H9 (cell line): ENCODE measurements at regions not wholly inside any gene's neighbourhood (a gene's known extent, or its start where the extent isn't known, plus 50 kb on each side); places are given as distances from the start of the nearest gene placed in this dataset.

ENCODE experiments used
- DNase-seq: peaks from one replicate; pipeline ENCODE4 v3.0.0-alpha.2; 2017
- H2AFZ ChIP-seq: one replicate; pipeline ENCODE4 v1.6.1; 2013; ENCODE audit warnings: mild to moderate bottlenecking, low read length, control low read depth, moderate library complexity
- H2AK5ac ChIP-seq: 2 replicates; pipeline ENCODE4 v1.6.1; 2013; ENCODE audit warnings: low read length, control low read depth, mixed read lengths; ENCODE audit not compliant: insufficient read length
- H2BK120ac ChIP-seq: one replicate; pipeline ENCODE4 v1.6.1; 2013; ENCODE audit warnings: low read depth, mild to moderate bottlenecking, low read length, control low read depth, inconsistent platforms; ENCODE audit not compliant: poor library complexity, severe bottlenecking
- H2BK12ac ChIP-seq: 2 replicates; pipeline ENCODE4 v1.6.1; 2013; ENCODE audit warnings: low read length, control low read depth, mixed read lengths, low read depth; ENCODE audit not compliant: insufficient read length
- H2BK15ac ChIP-seq: 2 replicates; pipeline ENCODE4 v1.6.1; 2013; ENCODE audit warnings: low read depth, low read length, control low read depth
- H2BK20ac ChIP-seq: one replicate; pipeline ENCODE4 v1.6.1; 2013; ENCODE audit warnings: low read depth, mild to moderate bottlenecking, low read length, control low read depth, inconsistent platforms; ENCODE audit not compliant: poor library complexity, severe bottlenecking
- H2BK5ac ChIP-seq: 2 replicates; pipeline ENCODE4 v1.6.1; 2013; ENCODE audit warnings: low read length, control low read depth, mixed read lengths; ENCODE audit not compliant: insufficient read length
- H3K14ac ChIP-seq: 2 replicates; pipeline ENCODE4 v1.6.1; 2013; ENCODE audit warnings: low read length, control low read depth; ENCODE audit not compliant: insufficient read depth
- H3K18ac ChIP-seq: 2 replicates; pipeline ENCODE4 v1.6.1; 2013; ENCODE audit warnings: low read depth, mild to moderate bottlenecking, mixed read lengths, low read length, control low read depth; ENCODE audit not compliant: insufficient read length
- H3K23ac ChIP-seq: 2 replicates; pipeline ENCODE4 v1.6.1; 2013; ENCODE audit warnings: low read length, control low read depth, mixed read lengths, low read depth; ENCODE audit not compliant: insufficient read length
- H3K23me2 ChIP-seq: 2 replicates; pipeline ENCODE4 v1.6.1; 2013; ENCODE audit warnings: low read depth, mild to moderate bottlenecking, mixed read lengths, low read length, control low read depth; ENCODE audit not compliant: insufficient read length, poor library complexity, severe bottlenecking
- H3K27ac ChIP-seq: 2 replicates; pipeline ENCODE4 v1.5.1; 2013; ENCODE audit warnings: low read length, control low read depth, mixed read lengths, low read depth; ENCODE audit not compliant: insufficient read length
- H3K27me3 ChIP-seq: 2 replicates; pipeline ENCODE4 v1.6.1; 2013; ENCODE audit warnings: low read length, control low read depth, inconsistent platforms; ENCODE audit not compliant: insufficient read depth
- H3K4ac ChIP-seq: 2 replicates; pipeline ENCODE4 v1.6.1; 2013; ENCODE audit warnings: low read depth, mild to moderate bottlenecking, control low read depth, inconsistent platforms, low read length, moderate library complexity
- H3K4me1 ChIP-seq: 2 replicates; pipeline ENCODE4 v1.6.1; 2013; ENCODE audit warnings: low read length, control low read depth, inconsistent platforms; ENCODE audit not compliant: insufficient read depth
- H3K4me2 ChIP-seq: 2 replicates; pipeline ENCODE4 v1.6.1; 2013; ENCODE audit warnings: low read length, control low read depth, mixed read lengths; ENCODE audit not compliant: insufficient read length, insufficient read depth
- H3K56ac ChIP-seq: 2 replicates; pipeline ENCODE4 v1.6.1; 2013; ENCODE audit warnings: low read depth, mild to moderate bottlenecking, mixed read lengths, low read length, control low read depth; ENCODE audit not compliant: insufficient read length
- H3K79me1 ChIP-seq: 2 replicates; pipeline ENCODE4 v1.6.1; 2013; ENCODE audit warnings: low read depth, mild to moderate bottlenecking, moderate library complexity, low read length, control low read depth, inconsistent platforms; ENCODE audit not compliant: insufficient read depth, poor library complexity, severe bottlenecking
- H3K79me2 ChIP-seq: 2 replicates; pipeline ENCODE4 v1.6.1; 2013; ENCODE audit warnings: low read length, control low read depth, inconsistent platforms; ENCODE audit not compliant: insufficient read depth
- H3K9ac ChIP-seq: 2 replicates; pipeline ENCODE4 v1.6.1; 2013; ENCODE audit warnings: low read length, control low read depth, mixed read lengths; ENCODE audit not compliant: insufficient read length; ENCODE audit errors: extremely low read depth
- H3K9me3 ChIP-seq: one replicate; pipeline ENCODE4 v1.6.1; 2013; ENCODE audit warnings: low read depth, low read length, inconsistent platforms; ENCODE audit not compliant: control insufficient read depth
- H3T11ph ChIP-seq: one replicate; pipeline ENCODE4 v1.6.1; 2013; ENCODE audit warnings: mild to moderate bottlenecking, low read length, control low read depth, inconsistent platforms
- H4K20me1 ChIP-seq: one replicate; pipeline ENCODE4 v1.6.1; 2013; ENCODE audit not compliant: control insufficient read depth, insufficient read length, insufficient read depth
- H4K5ac ChIP-seq: 2 replicates; pipeline ENCODE4 v1.6.1; 2013; ENCODE audit warnings: low read depth, mild to moderate bottlenecking, mixed read lengths, low read length, control low read depth; ENCODE audit not compliant: insufficient read length
- H4K8ac ChIP-seq: replicated peaks from 2 replicates; pipeline ENCODE4 v1.6.1; 2013; ENCODE audit warnings: low read length, control low read depth, mixed read lengths, low read depth; ENCODE audit not compliant: insufficient read length
- H4K91ac ChIP-seq: 2 replicates; pipeline ENCODE4 v1.6.1; 2013; ENCODE audit warnings: low read depth, mild to moderate bottlenecking, moderate library complexity, mixed read lengths, low read length, control low read depth; ENCODE audit not compliant: insufficient read length
- H3K27ac Mint-ChIP-seq, 3 experiments: 2 replicates in 2 of 3; 3 replicates in 1 of 3; pipeline ENCODE4 v1.8.0; 2020 to 2021; ENCODE audit warnings: mixed read lengths in 3 of 3, mild to moderate bottlenecking in 1 of 3, moderate library complexity in 1 of 3
- H3K27me3 Mint-ChIP-seq: 2 replicates; pipeline ENCODE4 v1.8.0; 2021; ENCODE audit warnings: low read depth, mild to moderate bottlenecking, moderate library complexity, mixed read lengths
- H3K36me3 Mint-ChIP-seq, 3 experiments: 2 replicates in 2 of 3; 3 replicates in 1 of 3; pipeline ENCODE4 v1.8.0; 2020 to 2021; ENCODE audit warnings: low read depth in 3 of 3, mixed read lengths in 3 of 3; ENCODE audit not compliant: insufficient read depth in 1 of 3
- H3K4me1 Mint-ChIP-seq, 2 experiments: 2 replicates each; pipeline ENCODE4 v1.8.0; 2020; ENCODE audit warnings: mixed read lengths in 2 of 2
- H3K4me3 Mint-ChIP-seq, 2 experiments: 2 replicates in 1 of 2; 3 replicates in 1 of 2; pipeline ENCODE4 v1.8.0; 2020 to 2021; ENCODE audit warnings: mild to moderate bottlenecking in 2 of 2, mixed read lengths in 2 of 2, moderate library complexity in 1 of 2
- H3K9me3 Mint-ChIP-seq, 2 experiments: 2 replicates in 1 of 2; 3 replicates in 1 of 2; pipeline ENCODE4 v1.8.0; 2020; ENCODE audit warnings: mild to moderate bottlenecking in 2 of 2, mixed read lengths in 2 of 2, moderate library complexity in 1 of 2
- WGBS: extraction: QIAGEN DNeasy Blood & Tissue Kit; methylation state at CpG from one replicate; pipeline ENCODE4 v1.1.7; 2013; ENCODE audit warnings: missing lambda C conversion rate, low lambda C conversion rate, mixed read lengths; ENCODE audit not compliant: insufficient read length; ENCODE audit errors: extremely low coverage; 5-methylcytosine and 5-hydroxymethylcytosine counted together
- TF ChIP-seq, protein P1 (sequence below): fragments of 200-600 bp; sonication (generic); conservative IDR thresholded peaks from 3 replicates; pipeline ENCODE4 v1.8.0; 2021; ENCODE audit warnings: antibody characterized with exemption, mild to moderate bottlenecking

DNA sequence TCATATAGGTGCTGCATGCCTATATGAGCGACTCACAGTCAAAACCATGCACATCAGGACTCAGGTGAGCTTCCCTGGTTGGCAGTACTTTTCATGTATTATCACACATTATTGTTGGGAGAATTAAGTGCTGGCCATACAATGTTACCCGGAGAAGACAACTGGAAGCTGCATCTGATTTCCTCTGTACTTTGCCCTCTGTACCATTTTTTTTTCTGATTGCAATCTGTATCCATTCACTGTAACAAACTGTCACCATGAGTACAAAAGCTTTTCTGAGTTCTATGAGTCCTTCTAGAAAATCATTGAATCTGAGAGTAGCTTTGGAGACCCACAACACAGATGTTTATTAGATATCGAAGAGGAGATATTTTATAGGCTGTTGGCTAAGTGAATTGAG, 651.0 kb downstream of the NR2F1-AS1 start:
- H2BK20ac ChIP-seq = no peak overlapping the region
- H3K4me3 Mint-ChIP-seq = no peak overlapping the region
- no peak overlapping the region for H2AFZ ChIP-seq
- no peaks in the 10 kb centered on the region for H3K27me3 Mint-ChIP-seq
- no peak overlapping the region for H2BK5ac ChIP-seq
- no CpG with 5 or more reads among the region's 3 CpGs for whole genome bisulfite sequencing
- H4K91ac ChIP-seq = no peak overlapping the region
- no peak for DNase-seq
- H3T11ph ChIP-seq = no peak overlapping the region
- no peak overlapping the region for H4K5ac ChIP-seq
- no peaks in the 10 kb centered on the region for H3K79me2 ChIP-seq
- H3K9me3 Mint-ChIP-seq = no peaks in the 10 kb centered on the region
- no peak overlapping the region for H3K27ac ChIP-seq
- H3K4me2 ChIP-seq = no peak overlapping the region
- H3K79me1 ChIP-seq = no peaks in the 10 kb centered on the region
- H3K23me2 ChIP-seq = no peaks in the 10 kb centered on the region
- peaks cover 19 to 25% of the 10 kb centered on the region in 2 experiments for H3K4me1 Mint-ChIP-seq
- no peak overlapping the region for H4K8ac ChIP-seq
- H2BK120ac ChIP-seq = no peak overlapping the region
- no peak overlapping the region for H3K23ac ChIP-seq
- no peak overlapping the region for H2BK12ac ChIP-seq
- H3K27me3 ChIP-seq = no peaks in the 10 kb centered on the region
- H4K20me1 ChIP-seq = no peaks in the 10 kb centered on the region
- no peak overlapping the region for H2AK5ac ChIP-seq
- H3K9ac ChIP-seq = no peak overlapping the region
- no peaks in the 10 kb centered on the region for H3K9me3 ChIP-seq
- H3K18ac ChIP-seq = no peak overlapping the region
- H2BK15ac ChIP-seq = no peak overlapping the region
- no peak overlapping the region for H3K56ac ChIP-seq
- H3K4me1 ChIP-seq = no peaks in the 10 kb centered on the region
- TF ChIP-seq, protein P1, sequence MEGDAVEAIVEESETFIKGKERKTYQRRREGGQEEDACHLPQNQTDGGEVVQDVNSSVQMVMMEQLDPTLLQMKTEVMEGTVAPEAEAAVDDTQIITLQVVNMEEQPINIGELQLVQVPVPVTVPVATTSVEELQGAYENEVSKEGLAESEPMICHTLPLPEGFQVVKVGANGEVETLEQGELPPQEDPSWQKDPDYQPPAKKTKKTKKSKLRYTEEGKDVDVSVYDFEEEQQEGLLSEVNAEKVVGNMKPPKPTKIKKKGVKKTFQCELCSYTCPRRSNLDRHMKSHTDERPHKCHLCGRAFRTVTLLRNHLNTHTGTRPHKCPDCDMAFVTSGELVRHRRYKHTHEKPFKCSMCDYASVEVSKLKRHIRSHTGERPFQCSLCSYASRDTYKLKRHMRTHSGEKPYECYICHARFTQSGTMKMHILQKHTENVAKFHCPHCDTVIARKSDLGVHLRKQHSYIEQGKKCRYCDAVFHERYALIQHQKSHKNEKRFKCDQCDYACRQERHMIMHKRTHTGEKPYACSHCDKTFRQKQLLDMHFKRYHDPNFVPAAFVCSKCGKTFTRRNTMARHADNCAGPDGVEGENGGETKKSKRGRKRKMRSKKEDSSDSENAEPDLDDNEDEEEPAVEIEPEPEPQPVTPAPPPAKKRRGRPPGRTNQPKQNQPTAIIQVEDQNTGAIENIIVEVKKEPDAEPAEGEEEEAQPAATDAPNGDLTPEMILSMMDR = no peak
- no peaks in the 10 kb centered on the region for H3K36me3 Mint-ChIP-seq
- H3K27ac Mint-ChIP-seq = 0 out of 7 replicates have a peak overlapping the region, but pooled peaks of 1 of the 3 experiments have one; percentile 5
- no peak overlapping the region for H3K4ac ChIP-seq
- H3K14ac ChIP-seq = no peak overlapping the region
